H9 (cell line): ENCODE measurements at regions not wholly inside any gene's neighbourhood (a gene's known extent, or its start where the extent isn't known, plus 50 kb on each side); places are given as distances from the start of the nearest gene placed in this dataset.

ENCODE experiments used
- DNase-seq: peaks from one replicate; pipeline ENCODE4 v3.0.0-alpha.2; 2017
- H2AFZ ChIP-seq: one replicate; pipeline ENCODE4 v1.6.1; 2013; ENCODE audit warnings: mild to moderate bottlenecking, low read length, control low read depth, moderate library complexity
- H2AK5ac ChIP-seq: 2 replicates; pipeline ENCODE4 v1.6.1; 2013; ENCODE audit warnings: low read length, control low read depth, mixed read lengths; ENCODE audit not compliant: insufficient read length
- H2BK120ac ChIP-seq: one replicate; pipeline ENCODE4 v1.6.1; 2013; ENCODE audit warnings: low read depth, mild to moderate bottlenecking, low read length, control low read depth, inconsistent platforms; ENCODE audit not compliant: poor library complexity, severe bottlenecking
- H2BK12ac ChIP-seq: 2 replicates; pipeline ENCODE4 v1.6.1; 2013; ENCODE audit warnings: low read length, control low read depth, mixed read lengths, low read depth; ENCODE audit not compliant: insufficient read length
- H2BK15ac ChIP-seq: 2 replicates; pipeline ENCODE4 v1.6.1; 2013; ENCODE audit warnings: low read depth, low read length, control low read depth
- H2BK20ac ChIP-seq: one replicate; pipeline ENCODE4 v1.6.1; 2013; ENCODE audit warnings: low read depth, mild to moderate bottlenecking, low read length, control low read depth, inconsistent platforms; ENCODE audit not compliant: poor library complexity, severe bottlenecking
- H2BK5ac ChIP-seq: 2 replicates; pipeline ENCODE4 v1.6.1; 2013; ENCODE audit warnings: low read length, control low read depth, mixed read lengths; ENCODE audit not compliant: insufficient read length
- H3K14ac ChIP-seq: 2 replicates; pipeline ENCODE4 v1.6.1; 2013; ENCODE audit warnings: low read length, control low read depth; ENCODE audit not compliant: insufficient read depth
- H3K18ac ChIP-seq: 2 replicates; pipeline ENCODE4 v1.6.1; 2013; ENCODE audit warnings: low read depth, mild to moderate bottlenecking, mixed read lengths, low read length, control low read depth; ENCODE audit not compliant: insufficient read length
- H3K23ac ChIP-seq: 2 replicates; pipeline ENCODE4 v1.6.1; 2013; ENCODE audit warnings: low read length, control low read depth, mixed read lengths, low read depth; ENCODE audit not compliant: insufficient read length
- H3K23me2 ChIP-seq: 2 replicates; pipeline ENCODE4 v1.6.1; 2013; ENCODE audit warnings: low read depth, mild to moderate bottlenecking, mixed read lengths, low read length, control low read depth; ENCODE audit not compliant: insufficient read length, poor library complexity, severe bottlenecking
- H3K27ac ChIP-seq: 2 replicates; pipeline ENCODE4 v1.5.1; 2013; ENCODE audit warnings: low read length, control low read depth, mixed read lengths, low read depth; ENCODE audit not compliant: insufficient read length
- H3K27me3 ChIP-seq: 2 replicates; pipeline ENCODE4 v1.6.1; 2013; ENCODE audit warnings: low read length, control low read depth, inconsistent platforms; ENCODE audit not compliant: insufficient read depth
- H3K4ac ChIP-seq: 2 replicates; pipeline ENCODE4 v1.6.1; 2013; ENCODE audit warnings: low read depth, mild to moderate bottlenecking, control low read depth, inconsistent platforms, low read length, moderate library complexity
- H3K4me1 ChIP-seq: 2 replicates; pipeline ENCODE4 v1.6.1; 2013; ENCODE audit warnings: low read length, control low read depth, inconsistent platforms; ENCODE audit not compliant: insufficient read depth
- H3K4me2 ChIP-seq: 2 replicates; pipeline ENCODE4 v1.6.1; 2013; ENCODE audit warnings: low read length, control low read depth, mixed read lengths; ENCODE audit not compliant: insufficient read length, insufficient read depth
- H3K56ac ChIP-seq: 2 replicates; pipeline ENCODE4 v1.6.1; 2013; ENCODE audit warnings: low read depth, mild to moderate bottlenecking, mixed read lengths, low read length, control low read depth; ENCODE audit not compliant: insufficient read length
- H3K79me1 ChIP-seq: 2 replicates; pipeline ENCODE4 v1.6.1; 2013; ENCODE audit warnings: low read depth, mild to moderate bottlenecking, moderate library complexity, low read length, control low read depth, inconsistent platforms; ENCODE audit not compliant: insufficient read depth, poor library complexity, severe bottlenecking
- H3K79me2 ChIP-seq: 2 replicates; pipeline ENCODE4 v1.6.1; 2013; ENCODE audit warnings: low read length, control low read depth, inconsistent platforms; ENCODE audit not compliant: insufficient read depth
- H3K9ac ChIP-seq: 2 replicates; pipeline ENCODE4 v1.6.1; 2013; ENCODE audit warnings: low read length, control low read depth, mixed read lengths; ENCODE audit not compliant: insufficient read length; ENCODE audit errors: extremely low read depth
- H3K9me3 ChIP-seq: one replicate; pipeline ENCODE4 v1.6.1; 2013; ENCODE audit warnings: low read depth, low read length, inconsistent platforms; ENCODE audit not compliant: control insufficient read depth
- H3T11ph ChIP-seq: one replicate; pipeline ENCODE4 v1.6.1; 2013; ENCODE audit warnings: mild to moderate bottlenecking, low read length, control low read depth, inconsistent platforms
- H4K20me1 ChIP-seq: one replicate; pipeline ENCODE4 v1.6.1; 2013; ENCODE audit not compliant: control insufficient read depth, insufficient read length, insufficient read depth
- H4K5ac ChIP-seq: 2 replicates; pipeline ENCODE4 v1.6.1; 2013; ENCODE audit warnings: low read depth, mild to moderate bottlenecking, mixed read lengths, low read length, control low read depth; ENCODE audit not compliant: insufficient read length
- H4K8ac ChIP-seq: replicated peaks from 2 replicates; pipeline ENCODE4 v1.6.1; 2013; ENCODE audit warnings: low read length, control low read depth, mixed read lengths, low read depth; ENCODE audit not compliant: insufficient read length
- H4K91ac ChIP-seq: 2 replicates; pipeline ENCODE4 v1.6.1; 2013; ENCODE audit warnings: low read depth, mild to moderate bottlenecking, moderate library complexity, mixed read lengths, low read length, control low read depth; ENCODE audit not compliant: insufficient read length
- H3K27ac Mint-ChIP-seq, 3 experiments: 2 replicates in 2 of 3; 3 replicates in 1 of 3; pipeline ENCODE4 v1.8.0; 2020 to 2021; ENCODE audit warnings: mixed read lengths in 3 of 3, mild to moderate bottlenecking in 1 of 3, moderate library complexity in 1 of 3
- H3K27me3 Mint-ChIP-seq: 2 replicates; pipeline ENCODE4 v1.8.0; 2021; ENCODE audit warnings: low read depth, mild to moderate bottlenecking, moderate library complexity, mixed read lengths
- H3K36me3 Mint-ChIP-seq, 3 experiments: 2 replicates in 2 of 3; 3 replicates in 1 of 3; pipeline ENCODE4 v1.8.0; 2020 to 2021; ENCODE audit warnings: low read depth in 3 of 3, mixed read lengths in 3 of 3; ENCODE audit not compliant: insufficient read depth in 1 of 3
- H3K4me1 Mint-ChIP-seq, 2 experiments: 2 replicates each; pipeline ENCODE4 v1.8.0; 2020; ENCODE audit warnings: mixed read lengths in 2 of 2
- H3K4me3 Mint-ChIP-seq, 2 experiments: 2 replicates in 1 of 2; 3 replicates in 1 of 2; pipeline ENCODE4 v1.8.0; 2020 to 2021; ENCODE audit warnings: mild to moderate bottlenecking in 2 of 2, mixed read lengths in 2 of 2, moderate library complexity in 1 of 2
- H3K9me3 Mint-ChIP-seq, 2 experiments: 2 replicates in 1 of 2; 3 replicates in 1 of 2; pipeline ENCODE4 v1.8.0; 2020; ENCODE audit warnings: mild to moderate bottlenecking in 2 of 2, mixed read lengths in 2 of 2, moderate library complexity in 1 of 2
- WGBS: extraction: QIAGEN DNeasy Blood & Tissue Kit; methylation state at CpG from one replicate; pipeline ENCODE4 v1.1.7; 2013; ENCODE audit warnings: missing lambda C conversion rate, low lambda C conversion rate, mixed read lengths; ENCODE audit not compliant: insufficient read length; ENCODE audit errors: extremely low coverage; 5-methylcytosine and 5-hydroxymethylcytosine counted together
- TF ChIP-seq, protein P1 (sequence below): fragments of 200-600 bp; sonication (generic); conservative IDR thresholded peaks from 3 replicates; pipeline ENCODE4 v1.8.0; 2021; ENCODE audit warnings: antibody characterized with exemption, mild to moderate bottlenecking

DNA sequence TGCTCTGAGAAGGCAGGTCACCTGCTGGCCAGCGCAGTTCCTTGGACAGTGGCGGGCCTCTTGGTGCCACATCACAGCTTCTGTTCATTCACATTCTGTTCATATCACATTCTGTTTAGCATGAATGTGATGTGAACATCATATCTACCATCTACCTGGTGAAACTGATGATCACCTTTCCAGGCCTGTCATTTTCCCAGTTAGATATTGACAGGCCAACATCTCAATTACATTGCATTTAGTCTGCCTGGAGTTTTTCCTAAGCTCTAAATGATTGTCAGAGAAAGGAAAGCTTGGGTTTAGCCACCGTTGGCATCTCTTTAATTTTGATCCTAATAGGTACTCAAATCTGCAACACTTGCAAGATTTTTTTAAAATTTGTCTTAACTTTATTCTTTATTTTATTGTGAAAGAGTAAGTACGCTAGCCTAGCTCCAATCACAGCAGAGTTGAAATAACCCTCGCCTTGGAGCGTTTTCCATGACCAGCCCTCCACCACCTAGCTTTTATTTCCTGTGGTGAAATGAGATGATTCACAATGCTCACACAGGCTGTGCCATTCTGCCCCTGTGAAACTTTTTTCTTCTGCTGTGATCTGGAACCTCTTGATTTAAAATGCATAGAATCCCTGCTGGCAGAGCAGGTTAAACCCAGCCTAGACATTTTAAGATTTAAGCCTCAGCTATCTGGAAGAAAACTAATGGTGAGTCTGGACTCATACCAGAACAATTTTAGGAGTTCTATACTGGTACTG is 225.0 kb downstream of the ESM1 start:
- no peak overlapping the region for H3K27ac ChIP-seq
- no peak overlapping the region for H3K4ac ChIP-seq
- no peaks in the 10 kb centered on the region for H3K4me1 Mint-ChIP-seq
- no peak overlapping the region for H3K4me3 Mint-ChIP-seq
- H4K91ac ChIP-seq, result no peak overlapping the region
- H3K23ac ChIP-seq, result no peak overlapping the region
- H3K56ac ChIP-seq, result no peak overlapping the region
- H3K4me2 ChIP-seq, result no peak overlapping the region
- no peak overlapping the region; a peak in 1 of 7 replicates for H3K27ac Mint-ChIP-seq
- no peak overlapping the region for H2BK120ac ChIP-seq
- H3T11ph ChIP-seq, result no peak overlapping the region
- H3K79me2 ChIP-seq, result no peaks in the 10 kb centered on the region
- H3K9me3 ChIP-seq, result no peaks in the 10 kb centered on the region
- no peaks in the 10 kb centered on the region for H4K20me1 ChIP-seq
- no peak for DNase-seq
- no peak overlapping the region for H2BK20ac ChIP-seq
- no peak overlapping the region for H2AFZ ChIP-seq
- H3K27me3 ChIP-seq, result no peaks in the 10 kb centered on the region
- H3K9me3 Mint-ChIP-seq, result no peaks in the 10 kb centered on the region; a peak in 1 of 5 replicates
- H3K36me3 Mint-ChIP-seq, result no peaks in the 10 kb centered on the region
- H3K9ac ChIP-seq, result no peak overlapping the region
- H3K23me2 ChIP-seq, result no peaks in the 10 kb centered on the region
- H2BK15ac ChIP-seq, result no peak overlapping the region
- H3K4me1 ChIP-seq, result no peaks in the 10 kb centered on the region
- no peak overlapping the region for H4K8ac ChIP-seq
- H3K27me3 Mint-ChIP-seq, result no peaks in the 10 kb centered on the region
- TF ChIP-seq, protein P1, sequence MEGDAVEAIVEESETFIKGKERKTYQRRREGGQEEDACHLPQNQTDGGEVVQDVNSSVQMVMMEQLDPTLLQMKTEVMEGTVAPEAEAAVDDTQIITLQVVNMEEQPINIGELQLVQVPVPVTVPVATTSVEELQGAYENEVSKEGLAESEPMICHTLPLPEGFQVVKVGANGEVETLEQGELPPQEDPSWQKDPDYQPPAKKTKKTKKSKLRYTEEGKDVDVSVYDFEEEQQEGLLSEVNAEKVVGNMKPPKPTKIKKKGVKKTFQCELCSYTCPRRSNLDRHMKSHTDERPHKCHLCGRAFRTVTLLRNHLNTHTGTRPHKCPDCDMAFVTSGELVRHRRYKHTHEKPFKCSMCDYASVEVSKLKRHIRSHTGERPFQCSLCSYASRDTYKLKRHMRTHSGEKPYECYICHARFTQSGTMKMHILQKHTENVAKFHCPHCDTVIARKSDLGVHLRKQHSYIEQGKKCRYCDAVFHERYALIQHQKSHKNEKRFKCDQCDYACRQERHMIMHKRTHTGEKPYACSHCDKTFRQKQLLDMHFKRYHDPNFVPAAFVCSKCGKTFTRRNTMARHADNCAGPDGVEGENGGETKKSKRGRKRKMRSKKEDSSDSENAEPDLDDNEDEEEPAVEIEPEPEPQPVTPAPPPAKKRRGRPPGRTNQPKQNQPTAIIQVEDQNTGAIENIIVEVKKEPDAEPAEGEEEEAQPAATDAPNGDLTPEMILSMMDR, result no peak
- no peak overlapping the region for H2BK12ac ChIP-seq
- H2AK5ac ChIP-seq, result no peak overlapping the region
- H2BK5ac ChIP-seq, result no peak overlapping the region
- H4K5ac ChIP-seq, result no peak overlapping the region
- no CpG with 5 or more reads among the region's 6 CpGs for WGBS
- H3K14ac ChIP-seq, result no peak overlapping the region
- H3K79me1 ChIP-seq, result no peaks in the 10 kb centered on the region
- no peak overlapping the region for H3K18ac ChIP-seq
